Skin epidermis (tissue), 12 donors: ENCODE measurements at regions not wholly inside any gene's neighbourhood (a gene's known extent, or its start where the extent isn't known, plus 50 kb on each side); places are given as distances from the start of the nearest gene placed in this dataset.

Source experiments
- H3K27ac ChIP-seq, 21 experiments: fragments of 200-600 bp; sonication (generic) in 11 of 21; one replicate each; pipeline ENCODE4 v1.5.0; 2020; ENCODE audit warnings: mild to moderate bottlenecking in 3 of 21, inconsistent platforms in 2 of 21, moderate library complexity in 2 of 21
- H3K4me3 ChIP-seq, 7 experiments: fragments of 200-600 bp; sonication (generic) in 2 of 7; one replicate each; pipeline ENCODE4 v1.5.0; 2020; ENCODE audit warnings: inconsistent platforms in 2 of 7, mild to moderate bottlenecking in 2 of 7, moderate library complexity in 1 of 7

GRCh38 chr16:73279451-73279850 lies 231.5 kb upstream of the ZFHX3 start:
- no peak overlapping the region for H3K27ac ChIP-seq
- H3K4me3 ChIP-seq: no peak overlapping the region

DNA sequence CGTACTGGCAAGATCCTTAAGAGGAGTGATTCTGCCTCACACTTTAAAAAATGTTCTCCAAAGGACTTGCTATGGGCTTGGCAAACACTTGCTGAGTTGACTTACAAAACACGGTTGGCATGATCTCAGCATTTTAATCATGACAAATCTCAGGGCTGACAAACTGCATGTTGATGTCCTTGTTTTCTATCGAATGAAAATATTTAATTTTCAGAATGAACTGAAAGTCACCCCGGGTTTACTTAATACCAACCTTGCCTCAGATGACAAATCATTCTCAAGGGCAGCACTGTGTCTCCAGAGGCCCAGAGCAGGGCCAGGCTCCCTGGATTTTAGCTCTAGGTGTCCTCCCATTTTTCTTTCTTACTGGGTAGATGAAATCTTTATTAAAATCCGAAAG lies 229.1 kb upstream of the ZFHX3 start:
- no peak overlapping the region for H3K27ac ChIP-seq
- no peak overlapping the region for H3K4me3 ChIP-seq

- Histone ChIP-seq H3K27ac (no peak overlapping the region), H3K4me3 (no peak overlapping the region)
These were observed 227.5 kb upstream of the ZFHX3 start for GRCh38 chr16:73275448-73275847.

GRCh38 chr16:73275024-73275423 lies 227.1 kb upstream of the ZFHX3 start:
- Histone ChIP-seq H3K4me3 (no peak overlapping the region), H3K27ac (no peak overlapping the region)

DNA sequence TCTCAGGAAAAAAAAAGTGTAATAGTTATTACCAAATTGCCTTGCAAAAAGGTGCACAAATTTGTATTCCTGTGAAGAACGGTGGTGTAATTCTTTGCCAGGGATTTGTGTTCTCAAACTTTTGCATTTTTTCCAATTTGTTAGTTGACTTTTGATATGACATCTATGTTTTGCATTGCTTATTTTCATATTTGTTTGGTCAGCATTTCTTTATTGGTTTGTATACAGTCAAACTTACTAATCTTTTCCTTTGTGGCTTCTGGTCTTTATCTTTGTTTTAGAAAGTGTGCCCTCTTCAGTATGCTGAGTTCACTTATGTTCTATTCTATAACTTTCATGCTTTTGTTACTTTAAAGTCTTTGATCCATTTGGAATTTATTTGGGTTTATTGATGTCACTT lies 226.2 kb upstream of the ZFHX3 start:
- Histone ChIP-seq H3K4me3 (no peak overlapping the region), H3K27ac (no peak overlapping the region)

GRCh38 chr16:73268366-73268993 lies 220.6 kb upstream of the ZFHX3 start:
- H3K4me3 ChIP-seq: no peak overlapping the region

GRCh38 chr16:73265935-73266334 lies 218.0 kb upstream of the ZFHX3 start:
- H3K4me3 ChIP-seq: no peak overlapping the region
- H3K27ac ChIP-seq: no peak overlapping the region

More at GRCh38 chr16:73268366-73268993, 220.6 kb upstream of the ZFHX3 start:
- no peak overlapping the region for H3K27ac ChIP-seq

DNA sequence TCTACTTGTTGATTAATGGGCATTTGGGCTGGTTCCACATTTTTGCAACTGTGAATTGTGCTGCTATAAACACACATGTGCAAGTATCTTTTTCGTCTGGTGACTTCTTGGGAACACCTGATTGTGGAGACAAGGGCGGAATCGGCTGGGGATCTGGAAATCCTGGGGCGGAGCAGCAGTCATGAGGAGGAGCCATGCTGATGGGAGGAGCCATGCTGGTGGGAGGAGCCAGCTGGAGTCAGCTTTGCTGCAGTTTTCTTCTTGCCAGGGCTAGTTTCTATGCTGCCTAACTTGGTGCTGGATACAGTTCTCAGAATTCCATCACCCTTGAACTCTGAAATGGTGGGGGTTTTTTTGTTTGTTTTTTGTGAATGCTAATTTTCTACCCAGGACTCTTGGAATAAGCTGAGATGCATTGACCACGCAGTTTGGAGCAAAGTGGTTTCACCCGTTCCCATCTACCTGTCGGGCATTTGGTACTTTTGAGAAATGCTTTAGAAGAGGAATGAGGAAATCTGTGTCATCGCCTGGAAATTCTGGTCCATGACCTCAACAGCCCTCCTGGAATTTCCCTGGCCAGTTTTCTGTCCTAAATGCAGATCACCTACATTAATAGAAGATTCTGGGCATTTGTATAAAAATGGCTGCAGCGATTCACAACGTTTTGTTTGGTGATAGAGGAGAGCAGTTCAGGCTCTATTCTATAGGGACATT lies 217.4 kb upstream of the ZFHX3 start:
- H3K4me3 ChIP-seq: no peak overlapping the region
- H3K27ac ChIP-seq: no peak overlapping the region

DNA sequence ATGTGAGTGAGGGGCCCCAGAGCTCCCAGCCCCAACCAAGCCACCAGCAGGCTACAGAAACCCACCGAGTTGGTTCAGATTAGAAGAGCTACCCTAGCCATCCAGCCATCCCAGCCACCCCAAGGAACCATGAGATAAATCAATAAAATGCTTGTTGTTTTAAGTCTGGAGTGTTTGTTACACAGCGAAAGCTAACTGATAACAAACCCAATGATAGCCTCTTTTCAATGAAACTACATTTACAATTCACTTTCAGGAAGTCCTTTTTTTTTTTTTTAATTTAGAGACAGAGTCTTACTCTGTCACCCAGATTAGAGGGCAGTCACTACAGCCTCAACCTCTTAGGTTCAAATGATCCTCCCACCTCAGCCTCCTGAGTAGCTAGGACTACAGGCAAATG lies 215.0 kb upstream of the ZFHX3 start:
- Histone ChIP-seq H3K4me3 (no peak overlapping the region), H3K27ac (no peak overlapping the region)

DNA sequence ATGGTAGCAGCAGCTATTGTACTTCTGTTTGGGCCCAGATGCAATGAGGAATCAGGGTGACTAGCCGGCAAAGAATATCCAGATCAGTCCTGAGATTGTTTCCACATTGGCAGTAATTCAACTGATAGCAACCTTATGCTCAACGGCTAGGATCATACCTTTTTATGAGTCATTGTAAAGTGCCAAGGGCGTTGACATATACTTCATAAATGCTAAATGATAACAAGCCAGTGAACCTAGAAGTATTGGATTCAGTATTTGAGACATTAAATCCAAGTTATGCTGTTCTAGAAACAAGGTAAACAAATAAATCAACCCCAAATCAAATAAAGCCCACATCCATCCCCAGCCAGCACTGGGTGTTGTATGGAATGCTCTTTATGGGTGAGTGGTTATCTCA lies 207.1 kb upstream of the ZFHX3 start:
- Histone ChIP-seq H3K27ac (no peak overlapping the region), H3K4me3 (no peak overlapping the region)

DNA sequence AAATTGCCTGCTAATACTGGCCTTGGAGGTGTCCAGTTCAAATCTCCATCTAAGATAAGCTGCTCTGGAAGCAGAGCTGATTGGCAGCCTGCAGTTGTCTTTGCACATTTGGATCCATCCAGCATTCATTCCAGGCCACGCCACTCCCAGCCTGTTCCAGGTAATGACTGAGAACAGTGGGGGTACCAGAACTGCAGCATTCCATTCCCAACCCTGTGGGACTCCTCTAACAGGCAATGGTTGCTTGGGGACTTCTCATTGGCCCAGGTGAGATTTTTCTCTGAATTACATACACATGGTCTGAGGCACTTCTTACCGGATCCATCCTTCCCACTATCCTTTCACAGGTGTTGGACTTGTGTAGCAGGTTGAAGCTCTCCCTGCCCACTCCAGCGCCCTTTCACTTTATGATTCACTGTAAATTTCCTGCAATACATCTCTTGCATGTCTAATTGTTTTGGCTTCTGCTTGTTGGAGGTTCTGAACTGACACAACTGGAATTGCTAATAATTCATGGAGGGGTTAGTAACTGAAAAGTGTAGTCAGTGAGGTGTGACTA lies 206.1 kb upstream of the ZFHX3 start:
- Histone ChIP-seq H3K4me3 (no peak overlapping the region), H3K27ac (no peak overlapping the region)

DNA sequence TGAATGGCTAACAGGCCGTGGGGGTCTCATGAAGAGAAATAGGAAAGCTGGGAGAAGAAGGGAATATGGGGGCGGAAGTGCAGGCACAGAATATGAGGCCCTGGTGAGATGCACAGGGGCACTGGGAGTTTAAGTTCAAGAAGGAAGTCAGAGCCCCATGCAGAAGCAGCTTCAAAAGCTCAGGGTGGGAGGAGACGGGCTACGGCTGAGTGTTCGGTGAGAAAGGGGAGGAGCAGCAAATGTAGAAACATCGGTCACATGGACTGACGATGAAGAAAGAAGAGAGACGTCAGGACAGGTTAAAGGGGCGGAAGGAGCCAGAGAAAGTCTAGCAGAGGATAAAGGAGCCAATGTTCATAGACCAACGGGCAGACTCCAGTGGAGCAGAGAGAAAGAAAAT lies 204.5 kb upstream of the ZFHX3 start:
- Histone ChIP-seq H3K27ac (no peak overlapping the region), H3K4me3 (no peak overlapping the region)

DNA sequence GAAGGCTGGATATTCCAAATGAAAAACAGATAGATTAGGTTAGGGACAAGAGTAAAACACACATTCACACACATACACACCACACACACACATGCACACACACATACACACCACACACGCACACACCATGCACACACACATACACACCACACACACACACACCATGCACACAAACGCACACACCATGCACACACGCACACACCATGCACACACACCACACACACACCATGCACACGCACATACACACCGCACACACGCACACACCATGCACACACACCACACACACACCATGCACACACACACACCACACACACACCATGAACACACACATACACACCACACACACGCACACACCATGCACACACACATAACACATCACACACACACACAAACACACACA lies 203.7 kb upstream of the ZFHX3 start:
- Histone ChIP-seq H3K27ac (no peak overlapping the region), H3K4me3 (no peak overlapping the region)

DNA sequence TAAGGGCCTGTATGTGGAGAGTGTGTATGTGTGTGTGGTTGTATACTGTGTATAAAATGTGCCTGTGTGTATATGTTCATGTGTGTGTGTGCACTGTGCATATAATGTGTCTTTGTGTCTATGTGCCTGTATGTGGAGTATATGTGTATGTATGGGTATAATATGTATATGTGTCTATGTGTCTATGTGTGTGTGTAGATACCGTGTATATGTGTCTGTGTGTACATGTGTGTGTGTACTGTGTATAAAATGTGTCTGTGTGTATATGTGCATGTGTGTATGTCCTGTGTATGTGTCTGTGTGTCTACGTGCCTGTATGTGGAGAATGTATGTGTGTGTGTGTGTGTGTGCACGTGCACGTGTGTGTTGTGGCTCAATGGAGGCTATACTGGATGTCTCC lies 200.4 kb upstream of the ZFHX3 start:
- H3K4me3 ChIP-seq: no peak overlapping the region
- H3K27ac ChIP-seq: no peak overlapping the region

- Histone ChIP-seq H3K27ac (no peak overlapping the region), H3K4me3 (no peak overlapping the region)
These were observed 193.0 kb upstream of the ZFHX3 start for GRCh38 chr16:73240920-73241319.

DNA sequence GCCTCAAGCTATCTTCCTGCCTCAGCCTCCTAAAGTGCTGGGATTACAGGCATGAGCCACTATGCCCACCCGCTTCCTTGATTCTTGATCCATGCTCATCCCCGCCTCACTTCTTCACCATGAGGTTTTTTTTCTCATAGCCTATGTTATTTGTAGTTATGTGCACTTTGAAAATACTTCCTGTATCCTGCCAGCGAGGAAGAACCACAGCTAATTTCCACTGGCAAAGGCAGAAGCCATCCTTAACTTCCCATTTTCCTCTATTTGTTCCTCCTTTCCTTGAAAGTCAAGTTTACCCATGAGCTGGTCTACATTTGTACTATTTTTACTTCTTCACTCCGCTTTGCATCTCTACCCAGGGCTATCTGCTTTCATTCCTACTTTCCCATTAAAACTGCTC lies 189.7 kb upstream of the ZFHX3 start:
- no peak overlapping the region for H3K27ac ChIP-seq
- no peak overlapping the region for H3K4me3 ChIP-seq

- Histone ChIP-seq H3K4me3 (no peak overlapping the region), H3K27ac (no peak overlapping the region)
These were observed 186.6 kb upstream of the ZFHX3 start for GRCh38 chr16:73234496-73234895.

DNA sequence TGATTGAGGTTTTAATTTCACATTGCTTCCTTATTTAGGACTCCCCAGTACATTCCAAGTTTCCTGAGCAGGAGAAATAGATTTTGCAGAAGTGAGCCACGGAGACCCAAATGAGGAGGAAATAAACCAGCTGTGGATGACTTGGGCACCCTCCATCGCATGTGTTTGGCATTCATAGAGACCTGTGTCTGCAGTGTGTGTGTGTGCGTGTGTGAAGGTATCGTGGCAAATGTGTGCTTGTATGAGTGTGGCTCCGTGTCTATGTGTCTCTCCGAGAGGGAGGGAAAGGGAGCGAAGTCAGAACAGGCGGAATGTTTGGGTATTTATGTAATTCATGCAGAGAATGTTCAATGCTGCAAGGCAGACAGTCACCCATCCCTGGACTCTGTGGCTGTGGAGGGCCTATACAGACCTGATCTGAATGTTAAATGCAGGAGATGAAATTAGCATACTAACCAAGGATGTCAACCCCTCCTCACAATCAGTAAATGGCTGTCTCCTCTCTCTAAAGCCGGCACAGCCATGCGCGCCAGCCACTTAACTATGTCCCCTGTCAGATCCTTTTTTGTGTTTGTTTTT lies 186.0 kb upstream of the ZFHX3 start:
- Histone ChIP-seq H3K27ac (no peak overlapping the region), H3K4me3 (no peak overlapping the region)

- no peak overlapping the region for H3K27ac ChIP-seq
These were observed 185.4 kb upstream of the ZFHX3 start for GRCh38 chr16:73233329-73233765.

GRCh38 chr16:73232555-73233328 lies 184.8 kb upstream of the ZFHX3 start:
- no peak overlapping the region for H3K27ac ChIP-seq
- H3K4me3 ChIP-seq: no peak overlapping the region

More at GRCh38 chr16:73233329-73233765, 185.4 kb upstream of the ZFHX3 start:
- no peak overlapping the region for H3K4me3 ChIP-seq
